BE2C (cell line): ENCODE measurements at regions not wholly inside any gene's neighbourhood (a gene's known extent, or its start where the extent isn't known, plus 50 kb on each side); places are given as distances from the start of the nearest gene placed in this dataset.

ENCODE experiments used
- DNase-seq: peaks from one replicate; pipeline ENCODE4 v3.0.0-alpha.2; 2020
- H3K27me3 ChIP-seq: fragments of 250-450 bp; sonication (Bioruptor Pico); 2 replicates; pipeline ENCODE4 v1.5.1; 2020; ENCODE audit warnings: mild to moderate bottlenecking
- H3K36me3 ChIP-seq: fragments of 250-450 bp; sonication (Bioruptor Pico); 2 replicates; pipeline ENCODE4 v1.5.1; 2020; ENCODE audit warnings: mild to moderate bottlenecking
- H3K4me1 ChIP-seq: fragments of 250-450 bp; sonication (Bioruptor Pico); 2 replicates; pipeline ENCODE4 v1.5.1; 2020
- H3K4me3 ChIP-seq: 2 replicates; pipeline ENCODE4 v1.5.1; 2011; ENCODE audit warnings: low read depth, low read length
- H3K9me3 ChIP-seq: fragments of 250-450 bp; sonication (Bioruptor Pico); 2 replicates; pipeline ENCODE4 v1.5.1; 2020
- CTCF ChIP-seq: IDR thresholded peaks from 2 replicates; pipeline ENCODE4 v1.5.1; 2012; ENCODE audit warnings: mild to moderate bottlenecking, low read depth, low read length

DNA sequence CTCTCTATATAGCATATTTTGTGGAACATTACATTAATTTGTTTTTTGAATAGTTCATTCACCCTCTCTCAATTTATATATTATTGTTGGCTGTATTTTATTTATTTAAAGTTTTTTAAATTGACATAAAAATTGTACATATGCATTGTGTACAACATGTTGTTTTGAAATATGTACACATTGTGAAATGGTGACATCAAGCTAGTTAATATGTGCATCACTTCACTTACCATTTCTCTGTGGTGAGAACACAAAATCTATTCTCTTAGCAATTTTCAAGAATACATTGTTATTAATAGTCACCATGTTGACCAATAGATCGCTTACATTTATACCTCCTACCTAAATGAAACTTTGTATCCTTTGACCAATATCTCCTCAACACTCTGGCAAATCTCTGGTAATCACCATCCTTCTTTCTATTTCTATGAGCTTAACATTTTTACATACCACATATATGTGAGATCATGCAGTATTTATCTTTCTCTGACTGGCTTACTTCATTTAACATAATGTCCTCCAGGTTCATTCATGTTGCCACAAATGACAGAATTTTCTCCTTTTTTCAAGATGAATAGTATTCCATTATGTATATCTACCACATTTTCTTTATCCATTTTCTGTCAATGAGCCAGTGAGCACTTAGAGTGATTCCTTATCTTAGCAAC is 180.9 kb upstream of the DEPDC1 start:
- no peaks in the 10 kb centered on the region for H3K9me3 ChIP-seq
- H3K36me3 ChIP-seq: no peaks in the 10 kb centered on the region
- no peak for TF ChIP-seq CTCF
- no peaks in the 10 kb centered on the region for H3K27me3 ChIP-seq
- no peak for DNase-seq
- H3K4me1 ChIP-seq: no peaks in the 10 kb centered on the region
- no peak overlapping the region for H3K4me3 ChIP-seq

- Histone ChIP-seq H3K36me3 (no peaks in the 10 kb centered on the region), H3K9me3 (no peaks in the 10 kb centered on the region), H3K4me1 (no peaks in the 10 kb centered on the region), H3K27me3 (no peaks in the 10 kb centered on the region), H3K4me3 (no peak overlapping the region)
- DNase-seq: no peak
- TF ChIP-seq CTCF: no peak
Observed at GRCh38 chr1:68696221-68696620, 199.3 kb upstream of the DEPDC1 start.

GRCh38 chr1:68703921-68704354 is 207.1 kb upstream of the DEPDC1 start:
- Histone ChIP-seq H3K4me3 (no peak overlapping the region), H3K9me3 (no peaks in the 10 kb centered on the region), H3K36me3 (no peaks in the 10 kb centered on the region), H3K4me1 (no peaks in the 10 kb centered on the region), H3K27me3 (no peaks in the 10 kb centered on the region)
- TF ChIP-seq CTCF: no peak
- DNase-seq: no peak

DNA sequence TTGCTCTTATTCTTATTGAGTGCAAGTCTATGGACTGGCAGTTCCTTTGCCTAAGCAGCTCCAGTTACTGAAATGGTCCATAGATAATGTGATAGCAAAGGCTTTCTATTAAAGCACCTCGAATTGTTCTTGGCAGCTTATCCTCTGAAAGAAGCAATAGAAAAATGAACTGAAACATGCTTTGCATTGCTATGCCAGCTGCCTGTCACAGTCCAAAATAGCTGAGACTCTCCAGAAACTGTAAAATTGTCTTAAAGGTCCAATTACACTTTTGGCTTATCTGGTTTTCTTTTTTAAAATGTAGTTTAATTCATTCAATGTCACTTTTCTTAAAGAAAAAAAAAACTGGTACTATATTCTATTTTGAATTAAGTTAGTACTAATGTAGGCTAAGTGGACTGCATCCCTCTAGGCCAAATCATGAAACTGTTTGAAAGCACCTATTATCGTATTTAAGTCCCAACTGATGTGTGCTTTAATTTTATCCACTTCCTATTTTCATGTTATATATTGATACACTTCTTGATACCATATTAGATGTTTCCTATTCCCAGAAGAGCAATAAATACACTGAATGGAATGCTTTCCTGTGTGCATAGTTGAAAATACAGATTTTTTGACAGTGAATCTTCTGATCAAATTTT is 208.0 kb upstream of the DEPDC1 start:
- no peak for DNase-seq
- H3K9me3 ChIP-seq: no peaks in the 10 kb centered on the region
- no peak for TF ChIP-seq CTCF
- H3K27me3 ChIP-seq: no peaks in the 10 kb centered on the region
- no peaks in the 10 kb centered on the region for H3K4me1 ChIP-seq
- no peak overlapping the region for H3K4me3 ChIP-seq
- no peaks in the 10 kb centered on the region for H3K36me3 ChIP-seq

GRCh38 chr1:68705466-68705865 is 208.6 kb upstream of the DEPDC1 start:
- no peaks in the 10 kb centered on the region for H3K9me3 ChIP-seq
- H3K36me3 ChIP-seq: no peaks in the 10 kb centered on the region
- DNase-seq: no peak

More at GRCh38 chr1:68705466-68705865, 208.6 kb upstream of the DEPDC1 start:
- TF ChIP-seq CTCF: no peak
- Histone ChIP-seq H3K4me1 (no peaks in the 10 kb centered on the region), H3K4me3 (no peak overlapping the region), H3K27me3 (no peaks in the 10 kb centered on the region)
